Raji (cell line): ENCODE measurements at regions not wholly inside any gene's neighbourhood (a gene's known extent, or its start where the extent isn't known, plus 50 kb on each side); places are given as distances from the start of the nearest gene placed in this dataset.

Experiments
- POLR2A ChIP-seq: IDR thresholded peaks from 2 replicates; pipeline ENCODE4 v1.6.1; 2011; ENCODE audit warnings: low read depth, low read length, control low read depth; ENCODE audit not compliant: insufficient read depth

DNA sequence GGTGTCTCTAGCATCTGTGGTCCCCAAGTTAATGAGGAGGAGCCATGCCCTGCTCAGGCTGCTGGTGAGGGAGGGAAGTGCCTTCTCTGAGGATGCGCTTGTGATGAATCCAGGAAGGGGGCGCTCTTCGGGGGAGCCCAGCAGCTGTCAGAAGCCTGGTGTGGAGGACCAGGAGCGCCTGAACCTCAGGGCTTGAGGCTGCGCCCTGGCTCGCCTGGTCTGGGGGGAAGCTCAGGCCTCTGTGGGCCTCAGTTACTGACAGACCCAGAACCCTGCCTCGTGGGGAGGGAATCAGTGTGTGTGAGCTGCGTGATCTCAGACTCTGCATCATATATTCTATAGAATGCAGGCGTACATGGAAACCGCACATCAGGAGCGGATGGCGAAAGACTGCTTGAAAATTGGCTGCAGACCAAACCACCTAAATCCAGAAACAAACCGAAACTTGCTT, 126.1 kb downstream of the SEC14L1 start:
- TF ChIP-seq POLR2A, result no peak

DNA sequence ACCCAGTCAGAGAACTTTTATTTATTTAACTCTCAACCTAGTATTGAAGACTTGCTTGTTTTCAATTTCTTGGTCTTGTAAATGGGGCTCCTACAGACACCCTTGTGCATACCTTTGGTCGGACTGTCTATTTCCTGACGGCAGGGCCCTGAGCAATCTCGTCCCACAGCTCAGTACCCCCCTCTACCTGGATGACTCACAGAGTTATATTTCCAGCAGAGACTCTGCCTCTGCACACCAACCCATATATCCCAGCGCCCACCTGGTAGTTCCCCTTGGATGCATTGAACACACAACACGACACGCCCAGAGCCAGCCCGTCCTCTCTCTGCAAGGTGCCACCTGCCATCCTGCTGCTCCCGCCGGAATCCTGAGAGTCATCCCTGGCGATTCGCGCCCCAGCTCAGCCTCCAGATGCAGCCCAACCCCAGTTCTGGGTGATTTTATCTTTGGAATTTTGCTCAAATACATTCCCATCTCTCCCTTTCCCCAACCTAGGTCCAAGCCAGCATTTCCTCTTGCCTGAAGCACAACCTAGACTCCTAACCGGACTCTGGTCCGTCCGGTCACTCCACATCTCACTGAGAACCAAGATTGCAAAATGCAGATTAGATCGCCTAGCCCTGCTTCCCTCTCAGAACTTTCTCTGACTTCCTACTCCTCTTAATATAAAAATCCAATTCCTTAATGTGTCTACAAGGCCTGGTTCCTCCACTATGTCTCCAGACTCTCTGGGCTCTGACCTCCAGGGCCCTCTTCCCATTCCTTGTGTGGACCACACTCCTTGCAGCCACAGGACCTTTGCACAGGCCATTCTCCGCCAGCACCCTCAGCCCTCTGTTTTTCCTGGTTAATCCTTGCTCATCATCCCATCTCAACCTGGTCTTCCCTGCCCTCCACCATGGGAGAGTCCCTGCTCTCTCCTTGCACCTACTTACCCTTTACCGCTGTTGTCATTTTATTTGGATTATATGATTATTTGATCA, 129.2 kb downstream of the SEC14L1 start:
- TF ChIP-seq POLR2A, result no peak

- TF ChIP-seq POLR2A, result no peak
Observed at GRCh38 chr17:77271411-77271810, 130.6 kb downstream of the SEC14L1 start.

- no peak for TF ChIP-seq POLR2A
Observed at GRCh38 chr17:77273397-77274085, 132.8 kb downstream of the SEC14L1 start.

- TF ChIP-seq POLR2A, result no peak
Observed at GRCh38 chr17:77274096-77274845, 133.5 kb downstream of the SEC14L1 start.

- TF ChIP-seq POLR2A, result no peak
Observed at GRCh38 chr17:77279448-77280303, 138.9 kb downstream of the SEC14L1 start.

GRCh38 chr17:77280304-77281121, 139.7 kb downstream of the SEC14L1 start:
- no peak for TF ChIP-seq POLR2A

DNA sequence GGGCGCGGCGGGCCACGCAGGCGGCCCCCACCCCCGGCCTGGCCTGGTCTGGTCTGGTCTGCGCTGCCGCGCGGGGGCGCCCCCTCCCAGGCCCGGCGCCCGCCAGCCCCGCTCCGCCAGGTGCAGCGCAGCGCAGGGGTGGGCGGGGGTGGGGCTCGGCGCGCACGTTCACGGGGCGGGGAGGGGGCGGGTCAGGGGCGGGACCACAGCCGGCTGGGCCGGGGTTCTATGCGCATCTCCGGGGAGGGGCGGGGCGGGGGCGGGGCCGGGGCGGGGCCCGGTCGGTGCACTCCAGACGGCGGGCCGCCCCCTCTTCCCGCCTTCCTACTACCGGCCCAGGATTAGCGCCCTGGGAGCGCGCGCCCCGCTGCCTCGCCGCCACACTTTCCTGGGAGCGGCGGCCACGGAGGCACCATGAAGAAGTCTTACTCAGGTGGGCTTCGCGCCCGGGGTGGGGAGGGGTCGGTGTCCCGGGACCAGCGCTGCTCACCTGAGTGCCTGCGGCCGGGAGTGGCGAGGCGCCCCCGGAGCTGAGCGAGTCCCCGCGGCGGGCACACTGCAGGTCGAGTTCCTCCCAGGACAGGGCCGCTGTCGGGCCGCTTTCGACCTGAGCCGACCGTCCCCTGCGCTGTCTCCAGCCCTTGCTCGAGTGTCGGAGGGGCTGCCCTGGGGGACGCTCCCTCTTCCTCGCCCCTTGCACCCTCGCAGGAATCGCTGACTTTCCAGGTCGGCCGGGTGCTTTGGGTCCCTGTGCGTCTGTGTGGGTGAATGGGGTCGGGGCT, 140.5 kb downstream of the SEC14L1 start:
- TF ChIP-seq POLR2A, result no peak

- no peak for TF ChIP-seq POLR2A
Observed at GRCh38 chr17:77281904-77282367, 141.2 kb downstream of the SEC14L1 start.

- no peak for TF ChIP-seq POLR2A
Observed at GRCh38 chr17:77282524-77283515, 142.1 kb downstream of the SEC14L1 start.

- no peak for TF ChIP-seq POLR2A
Observed at GRCh38 chr17:77284023-77284617, 143.4 kb downstream of the SEC14L1 start.
